ENCODE measurements at regions not wholly inside any gene's neighbourhood (a gene's known extent, or its start where the extent isn't known, plus 50 kb on each side); places are given as distances from the start of the nearest gene placed in this dataset.

- DNase-seq: no peak
These were observed 58.1 kb upstream of the CALM2 start for GRCh38 chr2:47234456-47234855.

- no peak for DNase-seq
These were observed 56.6 kb upstream of the CALM2 start for GRCh38 chr2:47232738-47233415.

GRCh38 chr2:47230418-47230817, 54.1 kb upstream of the CALM2 start:
- DNase-seq: no peak

- no peak for DNase-seq
These were observed 51.4 kb upstream of the CALM2 start for GRCh38 chr2:47227532-47228279.

- DNase-seq: no peak
These were observed 50.6 kb upstream of the CALM2 start for GRCh38 chr2:47226923-47227220.

- DNase-seq: no peak
These were observed 50.0 kb upstream of the CALM2 start for GRCh38 chr2:47226132-47226922.

All from activated CD4-positive, alpha-beta T cell treated with anti-CD3 and anti-CD28 coated beads, Interleukin-2, amount 50 U/mL, for 48 hours (primary cell).